ENCODE measurements at regions not wholly inside any gene's neighbourhood (a gene's known extent, or its start where the extent isn't known, plus 50 kb on each side); places are given as distances from the start of the nearest gene placed in this dataset.

GRCh38 chr11:12315024-12315423 is 62.3 kb upstream of the PARVA start:
- DNase-seq = no peak

GRCh38 chr11:12316432-12316831 is 60.9 kb upstream of the PARVA start:
- no peak for DNase-seq

GRCh38 chr11:12318791-12319438 is 58.5 kb upstream of the PARVA start:
- DNase-seq = peak; percentile 99

DNA sequence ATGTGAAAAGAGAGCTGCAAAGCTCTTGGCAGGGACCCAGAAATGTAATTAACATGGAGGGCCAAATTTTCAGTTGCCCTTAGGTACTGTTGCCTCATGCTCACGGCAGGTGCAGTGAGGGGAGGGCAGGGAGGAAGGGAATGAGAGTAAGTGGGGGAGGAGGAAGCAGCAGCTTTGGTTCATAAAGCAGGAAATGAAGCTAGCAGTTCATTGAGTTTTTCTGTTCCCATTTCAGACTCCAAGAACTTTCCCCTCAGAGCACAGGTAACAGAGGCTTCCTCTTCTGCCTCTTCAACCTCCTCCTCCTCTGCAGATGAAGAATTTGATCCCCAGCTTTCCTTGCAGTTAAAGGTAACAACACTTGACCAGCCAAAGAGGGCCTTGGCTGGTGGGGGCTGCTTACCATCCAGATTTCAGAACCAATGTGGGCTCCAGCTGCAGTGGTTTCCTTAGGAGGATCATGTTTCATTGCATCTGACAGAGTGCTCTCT is 57.9 kb upstream of the PARVA start:
- peak; percentile 99 for DNase-seq

- DNase-seq = no peak
Observed at GRCh38 chr11:12319988-12320387, 57.4 kb upstream of the PARVA start.

GRCh38 chr11:12321217-12321937 is 56.0 kb upstream of the PARVA start:
- DNase-seq = no peak

DNA sequence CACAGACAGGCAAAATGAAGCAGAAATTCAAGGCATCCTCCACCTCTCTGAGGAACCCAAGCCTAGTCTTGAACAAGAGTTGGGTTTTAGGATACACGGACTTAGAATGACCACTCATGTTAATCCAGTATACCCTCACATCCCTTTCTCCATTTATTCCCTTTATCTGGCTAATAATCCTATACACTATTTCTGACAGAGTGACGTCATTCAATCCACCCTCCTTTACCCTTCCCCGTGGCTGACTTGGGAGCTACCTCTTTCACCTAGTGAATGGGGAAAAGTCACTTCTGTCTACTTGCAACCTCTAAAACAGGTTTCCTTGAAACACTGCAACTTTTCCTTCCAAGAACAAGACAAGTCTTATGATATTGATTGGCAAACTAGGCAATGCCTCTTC is 52.8 kb upstream of the PARVA start:
- DNase-seq = no peak

Data from NCI-H1105 (cell line).